GM12878 (cell line): ENCODE measurements at regions not wholly inside any gene's neighbourhood (a gene's known extent, or its start where the extent isn't known, plus 50 kb on each side); places are given as distances from the start of the nearest gene placed in this dataset.

Source experiments
- ATAC-seq: fragments of 200-7000 bp; cut with Tn5 transposase; 3 replicates; pipeline ENCODE4 v1.9.1; 2020; ENCODE audit warnings: mild to moderate bottlenecking, moderate library complexity
- BruUV-seq: library from RNA; stranded (reverse); fragments of 400-500 nt; replicated peaks from 2 replicates; lab custom pipeline; 2021; lab: Mats Ljungman, UMichigan
- CTCF ChIA-PET: fragments of 300-600 bp; sonication (Branson Sonifier 250); formaldehyde crosslinking; extraction: SDS; loops from one replicate; lab custom pipeline; 2021; ENCODE audit warnings: inconsistent platforms; lab: Yijun Ruan, JAX
- POLR2A ChIA-PET: fragments of 350-600 bp; formaldehyde crosslinking; extraction: SDS; loops from one replicate; lab custom pipeline; 2021; ENCODE audit warnings: inconsistent platforms; lab: Charles Lee
- RAD21 ChIA-PET: fragments of 300-600 bp; sonication (Branson Sonifier 250); formaldehyde crosslinking; loops from one replicate; lab custom pipeline; 2023; ENCODE audit warnings: antibody characterized with exemption; ENCODE audit not compliant: unreplicated experiment; lab: Charles Lee
- SMC1A ChIA-PET: fragments of 300-600 bp; sonication (Branson Sonifier 250); formaldehyde crosslinking; loops from one replicate; lab custom pipeline; 2023; ENCODE audit not compliant: unreplicated experiment, uncharacterized antibody; lab: Charles Lee
- DNase-seq: peaks from one replicate; pipeline ENCODE4 v3.0.0-alpha.2; 2011; ENCODE audit warnings: low read depth, low spot score
- FAIRE-seq: peaks from 3 replicates; lab custom pipeline; 2011; peaks lifted over from hg19 to GRCh38; lab: Jason Lieb, UNC
- H2AFZ ChIP-seq: 2 replicates; pipeline ENCODE4 v1.6.0; 2011; ENCODE audit warnings: low read depth, low read length, control low read depth; ENCODE audit not compliant: control insufficient read depth
- H3K27ac ChIP-seq: 2 replicates; pipeline ENCODE4 v1.5.1; 2011; ENCODE audit warnings: control low read depth; ENCODE audit not compliant: control insufficient read depth, insufficient read depth
- H3K27me3 ChIP-seq, 2 experiments: replicated peaks in 1 of 2; 2 replicates each; pipeline versions ENCODE4 v1.6.0 to v1.6.1; 2011; ENCODE audit warnings: low read length in 1 of 2; ENCODE audit not compliant: control insufficient read depth in 2 of 2, insufficient read depth in 2 of 2
- H3K36me3 ChIP-seq, 2 experiments: 2 replicates each; pipeline ENCODE4 v1.5.1; 2011; ENCODE audit warnings: low read length in 1 of 2; ENCODE audit not compliant: control insufficient read depth in 2 of 2, insufficient read depth in 2 of 2
- H3K4me1 ChIP-seq: 2 replicates; pipeline ENCODE4 v1.6.1; 2011; ENCODE audit warnings: mild to moderate bottlenecking, low read length, moderate library complexity, mixed read lengths; ENCODE audit not compliant: control insufficient read depth, insufficient read depth
- H3K4me2 ChIP-seq: 2 replicates; pipeline ENCODE4 v1.6.0; 2011; ENCODE audit warnings: control low read depth; ENCODE audit not compliant: control insufficient read depth, insufficient read depth
- H3K4me3 ChIP-seq: fragments of 200-600 bp; sonication (generic); 2 replicates; pipeline ENCODE4 v1.5.1; 2016
- H3K79me2 ChIP-seq: 2 replicates; pipeline ENCODE4 v1.6.0; 2011; ENCODE audit warnings: low read length; ENCODE audit not compliant: control insufficient read depth, insufficient read depth
- H3K9ac ChIP-seq: 2 replicates; pipeline ENCODE4 v1.8.0; 2011; ENCODE audit warnings: low read length, control low read depth, mixed read lengths; ENCODE audit not compliant: control insufficient read depth, insufficient read depth
- H3K9me3 ChIP-seq: replicated peaks from 3 replicates; pipeline ENCODE4 v1.5.1; 2011; ENCODE audit warnings: mild to moderate bottlenecking, low read length; ENCODE audit not compliant: control insufficient read depth, insufficient read depth
- H4K20me1 ChIP-seq: 2 replicates; pipeline ENCODE4 v1.6.0; 2011; ENCODE audit not compliant: control insufficient read depth, insufficient read depth
- DPF2 ChIP-seq: fragments of 450-650 bp; IDR thresholded peaks from 2 replicates; pipeline ENCODE4 v1.6.1; 2017; ENCODE audit warnings: mild to moderate bottlenecking
- EED ChIP-seq: sonication (generic); IDR thresholded peaks from 2 replicates; pipeline ENCODE4 v1.6.1; 2016; ENCODE audit warnings: antibody characterized with exemption, low read depth
- ETV6 ChIP-seq, 2 experiments: fragments of 450-650 bp in 1 of 2; IDR thresholded peaks in 1 of 2; conservative IDR thresholded peaks in 1 of 2; 2 replicates each; pipeline ENCODE4 v1.6.1; 2014; ENCODE audit warnings: antibody characterized with exemption in 1 of 2, borderline replicate concordance in 1 of 2, low read depth in 1 of 2, mild to moderate bottlenecking in 1 of 2, moderate library complexity in 1 of 2
- GATAD2B ChIP-seq: fragments of 450-650 bp; conservative IDR thresholded peaks from 2 replicates; pipeline ENCODE4 v1.6.1; 2017; ENCODE audit warnings: low read depth, mild to moderate bottlenecking, moderate library complexity
- JUNB ChIP-seq: IDR thresholded peaks from 2 replicates; pipeline ENCODE4 v1.6.1; 2016; ENCODE audit warnings: antibody characterized with exemption, mild to moderate bottlenecking
- KLF5 ChIP-seq: fragments of 450-650 bp; IDR thresholded peaks from 2 replicates; pipeline ENCODE4 v1.6.1; 2014; ENCODE audit warnings: mild to moderate bottlenecking; ENCODE audit not compliant: partially characterized antibody
- MLLT1 ChIP-seq: fragments of 450-650 bp; IDR thresholded peaks from 2 replicates; pipeline ENCODE4 v1.6.1; 2016; ENCODE audit warnings: mild to moderate bottlenecking
- NBN ChIP-seq: fragments of 450-650 bp; IDR thresholded peaks from 2 replicates; pipeline ENCODE4 v1.6.1; 2016
- NFXL1 ChIP-seq: fragments of 450-650 bp; IDR thresholded peaks from 2 replicates; pipeline ENCODE4 v1.6.1; 2017; ENCODE audit warnings: antibody characterized with exemption, mild to moderate bottlenecking, borderline replicate concordance
- PAX5 ChIP-seq: IDR thresholded peaks from 2 replicates; pipeline ENCODE4 v1.6.1; 2011; ENCODE audit warnings: low read depth, low read length, borderline replicate concordance
- REST ChIP-seq: IDR thresholded peaks from 2 replicates; pipeline ENCODE4 v1.6.1; 2012; ENCODE audit warnings: mild to moderate bottlenecking, low read depth, low read length
- SMC3 ChIP-seq: IDR thresholded peaks from 2 replicates; pipeline ENCODE4 v1.6.1; 2011; ENCODE audit warnings: low read length, improper control_type of control experiment, borderline replicate concordance
- TCF12 ChIP-seq: IDR thresholded peaks from 2 replicates; pipeline ENCODE4 v1.6.1; 2011; ENCODE audit warnings: low read depth, mild to moderate bottlenecking, low read length
- WGBS: methylation state at CpG from one replicate; pipeline ENCODE4 v1.1.6; 2016; ENCODE audit warnings: low lambda C conversion rate; ENCODE audit not compliant: insufficient replicate concordance, insufficient coverage; ENCODE audit errors: missing lambda C conversion rate; 5-methylcytosine and 5-hydroxymethylcytosine counted together
- in situ Hi-C: fragments of 300-500 bp; cut with MboI; formaldehyde crosslinking; loops from 9 replicates; pipeline ENCODE4 v1.14.3; 2018; ENCODE audit warnings: mixed read lengths
- intact Hi-C: fragments of 100-400 bp; cut with micrococcal nuclease; formaldehyde crosslinking; loops from one replicate; pipeline ENCODE4 v1.14.2; 2022; ENCODE audit not compliant: unreplicated experiment

- DNase-seq (no peak), FAIRE-seq (no peak), ATAC-seq (no peak)
- Histone ChIP-seq H4K20me1 (no peaks in the 10 kb centered on the region), H3K4me3 (no peak overlapping the region), H3K27me3 (no peaks in the 10 kb centered on the region), H3K4me1 (no peaks in the 10 kb centered on the region), H2AFZ (no peak overlapping the region; the same call in 1 of the 2 replicates), H3K79me2 (no peaks in the 10 kb centered on the region), H3K27ac (no peak overlapping the region), H3K9ac (no peak overlapping the region), H3K4me2 (no peak overlapping the region), H3K9me3 (no peaks in the 10 kb centered on the region), H3K36me3 (no peaks in the 10 kb centered on the region)
- 60% methylated on average over 3 of the region's 3 CpGs for WGBS
- ChIA-PET RAD21 (no interaction called here), POLR2A (no interaction called here), CTCF (no interaction called here), SMC1A (no interaction called here)
- in situ Hi-C loops = no loop called here
- BruUV-seq = no TSS peak
- TF ChIP-seq NFXL1 (no peak), JUNB (no peak), PAX5 (no peak), REST (no peak), KLF5 (no peak), NBN (no peak), ETV6 (conservative IDR thresholded peaks at IDR 0.05 in 1 of 2, IDR thresholded peaks at IDR 0.05 in 1 of 2; ENCODE audit: borderline replicate concordance in 1 of 2, low read depth in 1 of 2) (no peak), SMC3 (no peak), GATAD2B (no peak), EED (no peak), MLLT1 (no peak), DPF2 (no peak), TCF12 (no peak)
- intact Hi-C loops = no loop called here
Observed at GRCh38 chr9:79028101-79028500, 543.7 kb upstream of the TLE4 start.
